ENCODE measurements at regions not wholly inside any gene's neighbourhood (a gene's known extent, or its start where the extent isn't known, plus 50 kb on each side); places are given as distances from the start of the nearest gene placed in this dataset.

GRCh38 chr9:104258296-104259011, 164.3 kb downstream of the SMC2 start:
- TF ChIP-seq, protein P1, sequence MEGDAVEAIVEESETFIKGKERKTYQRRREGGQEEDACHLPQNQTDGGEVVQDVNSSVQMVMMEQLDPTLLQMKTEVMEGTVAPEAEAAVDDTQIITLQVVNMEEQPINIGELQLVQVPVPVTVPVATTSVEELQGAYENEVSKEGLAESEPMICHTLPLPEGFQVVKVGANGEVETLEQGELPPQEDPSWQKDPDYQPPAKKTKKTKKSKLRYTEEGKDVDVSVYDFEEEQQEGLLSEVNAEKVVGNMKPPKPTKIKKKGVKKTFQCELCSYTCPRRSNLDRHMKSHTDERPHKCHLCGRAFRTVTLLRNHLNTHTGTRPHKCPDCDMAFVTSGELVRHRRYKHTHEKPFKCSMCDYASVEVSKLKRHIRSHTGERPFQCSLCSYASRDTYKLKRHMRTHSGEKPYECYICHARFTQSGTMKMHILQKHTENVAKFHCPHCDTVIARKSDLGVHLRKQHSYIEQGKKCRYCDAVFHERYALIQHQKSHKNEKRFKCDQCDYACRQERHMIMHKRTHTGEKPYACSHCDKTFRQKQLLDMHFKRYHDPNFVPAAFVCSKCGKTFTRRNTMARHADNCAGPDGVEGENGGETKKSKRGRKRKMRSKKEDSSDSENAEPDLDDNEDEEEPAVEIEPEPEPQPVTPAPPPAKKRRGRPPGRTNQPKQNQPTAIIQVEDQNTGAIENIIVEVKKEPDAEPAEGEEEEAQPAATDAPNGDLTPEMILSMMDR (IDR thresholded peaks at IDR 0.05; ENCODE audit: control insufficient read depth, extremely low read depth, insufficient read depth), result no peak
- no peak overlapping the region for H3K4me3 ChIP-seq (ENCODE audit: low read depth, low read length)
- no peak for DNase-seq (ENCODE audit: low read depth)

- DNase-seq (ENCODE audit: low read depth), result no peak
- no peak overlapping the region for H3K4me3 ChIP-seq (ENCODE audit: low read depth, low read length)
- TF ChIP-seq, protein P1 (IDR thresholded peaks at IDR 0.05; ENCODE audit: control insufficient read depth, extremely low read depth, insufficient read depth), result no peak
These were observed 165.9 kb downstream of the SMC2 start for GRCh38 chr9:104260004-104260403.

- no peak for DNase-seq (ENCODE audit: low read depth)
- H3K4me3 ChIP-seq (ENCODE audit: low read depth, low read length), result no peak overlapping the region
- TF ChIP-seq, protein P1 (IDR thresholded peaks at IDR 0.05; ENCODE audit: control insufficient read depth, extremely low read depth, insufficient read depth), result no peak
These were observed 169.8 kb downstream of the SMC2 start for GRCh38 chr9:104263942-104264341.

DNA sequence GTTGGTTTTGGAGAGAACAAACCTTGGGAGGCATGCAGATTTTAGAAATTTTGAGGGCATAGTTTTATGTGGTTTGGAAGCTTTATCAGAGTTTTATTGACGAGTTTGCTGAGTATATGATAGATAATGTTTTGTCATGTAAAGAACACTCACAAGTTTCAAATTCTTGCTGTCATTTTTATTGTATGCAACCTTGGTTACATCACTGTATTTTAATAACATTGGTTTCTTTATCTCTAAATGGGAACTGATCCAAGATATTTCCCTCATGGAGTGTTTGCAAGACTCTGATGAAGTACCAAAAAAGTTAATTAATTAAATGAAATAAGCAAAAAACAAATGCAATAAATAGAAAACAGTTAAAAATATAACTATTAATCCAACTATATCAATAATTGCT, 170.3 kb downstream of the SMC2 start:
- TF ChIP-seq, protein P1 (IDR thresholded peaks at IDR 0.05; ENCODE audit: control insufficient read depth, extremely low read depth, insufficient read depth), result no peak
- no peak overlapping the region for H3K4me3 ChIP-seq (ENCODE audit: low read depth, low read length)
- no peak for DNase-seq (ENCODE audit: low read depth)

DNA sequence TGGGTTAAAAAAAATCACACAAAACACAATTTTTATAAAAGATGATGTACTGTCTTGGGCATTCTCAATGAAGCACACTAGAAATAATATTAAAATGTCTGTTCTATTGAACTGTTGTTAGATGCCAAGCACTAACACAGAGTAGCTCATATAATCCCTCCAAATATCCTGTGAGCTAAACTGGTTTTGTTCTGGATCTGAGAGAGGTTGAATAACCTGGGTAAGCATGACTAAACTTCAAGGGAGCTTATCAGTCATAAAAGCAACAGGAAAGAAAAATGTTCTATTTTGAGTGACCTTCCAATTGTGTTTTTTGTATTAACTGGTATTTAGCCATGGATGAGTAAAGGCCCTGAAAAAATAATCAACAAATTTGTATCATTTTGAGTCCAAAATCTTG, 175.3 kb downstream of the SMC2 start:
- no peak for DNase-seq (ENCODE audit: low read depth)
- H3K4me3 ChIP-seq (ENCODE audit: low read depth, low read length), result no peak overlapping the region
- TF ChIP-seq, protein P1 (IDR thresholded peaks at IDR 0.05; ENCODE audit: control insufficient read depth, extremely low read depth, insufficient read depth), result no peak

GRCh38 chr9:104269996-104270963, 176.2 kb downstream of the SMC2 start:
- TF ChIP-seq, protein P1 (IDR thresholded peaks at IDR 0.05; ENCODE audit: control insufficient read depth, extremely low read depth, insufficient read depth), result no peak
- no peak for DNase-seq (ENCODE audit: low read depth)

More at GRCh38 chr9:104269996-104270963, 176.2 kb downstream of the SMC2 start:
- no peak overlapping the region for H3K4me3 ChIP-seq (ENCODE audit: low read depth, low read length)

Measured in LNCaP clone FGC (cell line).